DMS114 treated with DMSO at 0.1 percent for 48 hours (cell line): ENCODE measurements at regions not wholly inside any gene's neighbourhood (a gene's known extent, or its start where the extent isn't known, plus 50 kb on each side); places are given as distances from the start of the nearest gene placed in this dataset.

Source experiments
- DNase-seq: peaks from one replicate; lab custom pipeline; 2025; ENCODE audit not compliant: unreplicated experiment; lab: John Stamatoyannopoulos, UW

DNA sequence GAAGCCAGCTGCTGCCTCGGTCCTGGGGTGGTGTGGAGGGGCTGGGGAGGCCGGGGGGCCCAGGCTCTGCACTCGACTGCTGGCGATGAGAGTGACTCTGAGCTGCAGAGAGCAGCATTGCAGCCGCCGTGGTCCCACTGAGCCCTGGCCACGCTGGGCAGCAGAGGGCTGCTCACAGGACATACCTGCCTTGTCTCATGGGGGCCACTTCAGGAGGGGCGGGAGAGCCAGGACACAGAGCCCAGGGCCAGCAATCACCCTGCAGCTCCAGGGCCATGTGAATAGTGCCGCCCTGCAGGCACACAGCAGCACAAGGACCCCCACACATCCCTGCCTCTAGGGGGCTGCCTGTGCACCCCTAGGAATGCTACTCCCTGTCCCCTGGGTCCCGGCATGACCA is 147.0 kb downstream of the CRYBB2 start:
- DNase-seq = no peak

GRCh38 chr22:25366876-25367466 is 147.5 kb downstream of the CRYBB2 start:
- no peak for DNase-seq

- DNase-seq = no peak
Observed at GRCh38 chr22:25367756-25368155, 148.3 kb downstream of the CRYBB2 start.

GRCh38 chr22:25368271-25368670 is 148.8 kb downstream of the CRYBB2 start:
- DNase-seq = no peak

GRCh38 chr22:25369041-25369440 is 149.6 kb downstream of the CRYBB2 start:
- no peak for DNase-seq

GRCh38 chr22:25370322-25370721 is 150.9 kb downstream of the CRYBB2 start:
- DNase-seq = no peak

- DNase-seq = no peak
Observed at GRCh38 chr22:25372000-25372595, 152.7 kb downstream of the CRYBB2 start.

- DNase-seq = no peak
Observed at GRCh38 chr22:25373961-25374360, 154.5 kb downstream of the CRYBB2 start.

DNA sequence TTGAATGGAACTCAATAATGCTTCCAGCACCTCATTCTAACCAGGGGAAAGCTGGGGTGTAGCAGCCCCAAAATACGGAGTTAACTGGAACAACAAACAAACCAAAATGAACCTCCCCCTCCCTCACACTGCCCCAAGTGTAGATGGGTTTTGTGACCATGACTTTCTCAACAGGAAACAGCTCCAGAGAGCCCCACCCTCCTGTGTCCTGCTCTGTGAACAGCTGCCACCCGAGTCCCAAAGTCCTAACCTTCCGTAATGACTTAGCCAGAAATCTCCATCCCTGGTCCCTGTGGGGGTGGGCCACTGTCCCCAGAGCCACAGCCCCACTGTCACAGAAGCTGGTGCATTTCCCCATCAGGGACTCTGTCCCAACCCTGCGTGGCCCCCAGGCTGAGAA is 155.4 kb downstream of the CRYBB2 start:
- DNase-seq = no peak

GRCh38 chr22:25375683-25376082 is 156.2 kb downstream of the CRYBB2 start:
- no peak for DNase-seq

GRCh38 chr22:25377699-25378098 is 158.3 kb downstream of the CRYBB2 start:
- no peak for DNase-seq

DNA sequence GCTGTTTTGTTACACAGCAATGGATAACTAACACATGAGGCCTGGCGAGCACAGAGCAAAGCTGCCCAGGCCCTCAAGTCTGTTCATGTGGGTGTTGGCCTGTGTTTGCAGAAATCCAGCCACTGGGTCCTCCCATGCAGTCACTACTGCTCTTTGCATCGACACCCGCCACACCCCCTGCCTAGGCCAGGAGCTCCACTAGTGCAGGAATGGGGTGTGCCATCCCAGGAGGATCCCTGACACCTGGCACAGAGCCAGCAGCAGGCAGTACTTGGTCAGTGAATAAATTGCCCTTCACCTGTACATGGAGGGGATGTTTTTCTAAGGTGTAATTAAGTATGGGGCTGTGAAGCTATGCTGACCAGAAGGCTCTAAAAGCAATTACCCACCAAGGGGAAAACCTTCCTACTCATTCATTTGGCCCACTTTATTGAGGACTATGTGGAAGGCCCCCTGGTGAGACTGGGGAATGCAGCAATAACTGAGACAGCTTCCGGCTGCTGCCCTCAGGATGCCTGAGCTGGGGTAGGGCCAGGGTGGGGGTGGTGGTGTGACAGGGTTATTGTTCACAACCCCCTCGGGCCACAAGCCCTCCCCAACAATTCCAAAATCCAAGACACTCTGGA is 160.8 kb downstream of the CRYBB2 start:
- DNase-seq = no peak

- no peak for DNase-seq
Observed at GRCh38 chr22:25382762-25383161, 163.3 kb downstream of the CRYBB2 start.

DNA sequence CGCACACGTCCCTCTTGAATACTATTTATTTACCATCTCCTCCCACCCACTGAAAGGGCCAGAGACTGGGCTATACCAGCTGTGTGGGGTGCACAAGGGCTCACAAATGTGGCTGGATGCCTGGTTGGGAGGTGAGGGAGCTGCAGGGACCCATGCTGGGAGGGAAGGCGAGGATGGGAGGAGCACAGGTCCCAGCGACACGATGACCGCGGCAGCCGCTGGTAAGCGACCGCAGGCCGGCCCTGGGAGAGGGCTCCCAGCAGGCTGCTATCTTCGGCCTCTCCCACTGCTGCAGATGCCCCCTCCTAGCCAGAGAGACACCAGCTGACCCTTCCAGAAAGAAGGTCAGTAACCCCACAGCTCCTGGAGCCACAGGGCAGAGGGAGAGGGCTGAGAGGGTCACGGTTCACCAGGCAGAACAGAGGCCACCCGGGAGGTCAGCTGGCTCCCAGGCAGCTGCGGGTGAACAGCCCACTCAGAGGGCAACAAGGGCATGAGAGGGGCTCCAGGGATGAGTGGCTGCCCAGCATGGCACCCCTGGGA is 163.9 kb downstream of the CRYBB2 start:
- DNase-seq = no peak

- no peak for DNase-seq
Observed at GRCh38 chr22:25383892-25384291, 164.5 kb downstream of the CRYBB2 start.

- no peak for DNase-seq
Observed at GRCh38 chr22:25386538-25386884, 167.1 kb downstream of the CRYBB2 start.

- DNase-seq = no peak
Observed at GRCh38 chr22:25388415-25388814, 169.0 kb downstream of the CRYBB2 start.

GRCh38 chr22:25388866-25389540 is 169.6 kb downstream of the CRYBB2 start:
- no peak for DNase-seq

DNA sequence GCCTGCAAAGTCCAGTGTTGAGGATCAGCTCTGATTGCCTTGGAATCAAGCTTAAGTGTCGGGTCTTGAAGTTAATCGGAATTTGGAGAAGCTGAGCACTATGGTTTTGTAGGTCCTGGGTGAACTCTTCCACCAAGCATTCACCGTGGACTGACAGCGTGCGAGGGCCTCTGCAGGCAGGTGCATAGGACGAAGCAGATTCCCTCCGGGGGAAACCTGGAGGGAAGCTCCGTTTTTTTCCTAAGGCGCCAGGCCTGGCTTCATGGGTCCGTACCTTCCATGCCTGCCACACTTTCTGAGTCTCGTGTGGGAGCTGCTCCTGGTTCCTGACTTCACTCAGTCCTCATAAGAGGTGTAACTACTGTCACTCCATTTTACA is 170.1 kb downstream of the CRYBB2 start:
- DNase-seq = no peak

- DNase-seq = no peak
Observed at GRCh38 chr22:25390297-25391240, 171.1 kb downstream of the CRYBB2 start.

GRCh38 chr22:25392584-25392983 is 171.9 kb upstream of the GRK3 start:
- no peak for DNase-seq
